SIG-M5 (cell line): ENCODE measurements at regions not wholly inside any gene's neighbourhood (a gene's known extent, or its start where the extent isn't known, plus 50 kb on each side); places are given as distances from the start of the nearest gene placed in this dataset.
A peak's percentile ranks its signal among the peaks of the same experiment; 100 is the strongest.
"Not testable (repeated sequence)": the region's sequence is repeated elsewhere in the genome, so short reads cannot be mapped to it uniquely, and the experiment has no call there.

Experiments
- DNase-seq: peaks from one replicate; lab custom pipeline; 2025; lab: John Stamatoyannopoulos, UW

DNA sequence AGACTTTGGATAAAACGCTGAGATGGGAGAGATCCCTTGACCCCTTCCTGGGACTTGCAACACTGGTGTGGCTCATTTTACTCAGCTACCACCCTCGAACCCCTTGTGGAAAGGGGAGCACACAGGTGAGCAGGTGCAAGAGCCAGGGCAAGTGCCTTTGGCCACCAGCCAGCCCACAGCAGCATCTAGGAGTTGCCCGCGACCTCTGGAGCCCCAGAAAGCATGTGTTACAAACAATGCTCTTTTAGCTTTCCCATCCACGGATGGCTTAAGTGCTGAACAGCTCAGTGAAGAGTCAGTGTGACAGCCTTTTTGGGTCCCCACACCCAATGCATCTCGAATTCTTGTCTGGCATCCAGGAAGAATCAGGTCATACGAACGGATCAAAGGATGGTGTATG lies 197.8 kb downstream of the MEMO1 start:
- no peak for DNase-seq

DNA sequence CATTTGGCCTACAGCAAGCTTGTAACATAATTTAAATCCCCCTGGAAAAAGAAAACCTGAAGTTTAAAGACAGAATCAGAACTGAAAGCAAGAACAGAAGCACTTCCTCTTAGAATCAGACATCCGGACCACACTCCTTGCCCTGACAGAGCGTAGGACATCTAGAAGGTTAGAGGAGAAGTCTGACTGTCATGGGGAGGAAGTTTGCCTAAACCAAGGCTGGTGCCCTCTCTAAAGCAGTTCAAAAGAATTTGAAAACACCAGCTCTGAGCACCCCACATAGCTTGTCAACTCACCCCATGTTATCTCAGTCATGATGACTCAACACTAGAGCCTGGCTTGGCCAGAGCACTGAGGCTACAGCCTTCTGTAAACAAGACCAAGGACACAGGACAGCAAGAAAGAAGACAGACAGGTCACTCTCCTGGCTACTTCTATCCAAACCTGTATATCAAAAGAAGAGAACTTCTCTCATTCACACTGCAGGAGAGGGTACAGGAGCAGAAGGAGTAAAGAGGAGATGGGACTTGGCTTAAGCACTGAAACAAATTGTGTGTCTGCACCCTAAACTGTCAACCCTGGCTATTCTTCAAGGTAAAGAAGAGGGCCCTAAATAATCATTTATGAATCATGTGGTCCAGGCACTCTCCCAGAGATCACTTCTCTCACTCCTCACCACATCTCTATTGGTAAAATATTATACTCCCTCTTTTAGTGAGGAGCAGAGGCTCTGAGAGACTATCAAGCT lies 198.6 kb downstream of the MEMO1 start:
- DNase-seq, result peak; percentile 35

DNA sequence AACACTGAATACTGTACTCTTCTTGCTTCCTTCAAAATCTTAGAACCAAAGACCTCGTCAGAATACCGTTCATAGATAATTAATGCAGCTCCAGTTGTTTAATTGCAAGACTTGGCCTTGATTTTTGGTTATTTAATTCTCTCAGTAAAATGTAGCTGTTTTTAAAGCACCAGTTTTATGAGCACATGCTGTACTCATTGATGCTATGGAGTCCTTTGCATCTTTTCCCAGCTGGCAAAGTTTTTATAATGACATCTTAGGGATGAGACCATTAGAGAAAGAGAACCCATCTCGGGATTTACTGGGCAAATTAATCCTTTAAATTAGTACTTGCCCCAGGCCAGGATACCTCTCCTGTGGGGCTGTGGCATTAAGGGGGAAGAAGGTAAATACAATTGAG lies 199.3 kb downstream of the MEMO1 start:
- DNase-seq, result no peak

GRCh38 chr2:31810200-31810917 lies 200.4 kb downstream of the MEMO1 start:
- DNase-seq, result no peak

GRCh38 chr2:31805688-31806087 lies 205.1 kb downstream of the MEMO1 start:
- no peak for DNase-seq

DNA sequence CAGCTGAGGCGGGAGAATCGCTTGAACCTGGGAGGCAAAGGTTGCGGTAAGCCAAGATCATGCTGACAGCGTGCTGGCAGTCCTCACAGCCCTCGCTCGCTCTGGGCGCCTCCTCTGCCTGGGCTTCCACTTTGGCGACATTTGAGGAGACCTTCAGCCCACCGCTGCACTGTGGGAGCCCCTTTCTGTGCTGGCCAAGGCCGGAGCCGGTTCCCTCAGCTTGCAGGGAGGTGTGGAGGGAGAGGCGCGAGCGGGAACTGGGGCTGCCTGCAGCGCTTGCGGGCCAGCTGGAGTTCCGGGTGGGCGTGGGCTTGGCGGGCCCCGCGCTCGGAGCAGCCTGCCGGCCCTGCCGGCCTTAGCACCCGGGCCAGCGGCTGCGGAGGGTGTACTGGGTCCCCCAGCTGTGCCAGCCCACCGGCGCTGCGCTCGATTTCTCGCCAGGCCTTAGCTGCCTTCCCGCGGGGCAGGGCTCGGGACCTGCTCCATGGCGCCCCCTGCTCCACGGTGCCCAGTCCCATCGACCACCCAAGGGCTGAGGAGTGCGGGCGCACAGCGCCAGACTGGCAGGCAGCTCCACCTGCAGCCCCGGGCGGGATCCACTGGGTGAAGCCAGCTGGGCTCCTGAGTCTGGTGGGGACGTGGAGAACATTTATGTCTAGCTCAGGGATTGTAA lies 207.2 kb downstream of the MEMO1 start:
- not testable (repeated sequence) for DNase-seq

DNA sequence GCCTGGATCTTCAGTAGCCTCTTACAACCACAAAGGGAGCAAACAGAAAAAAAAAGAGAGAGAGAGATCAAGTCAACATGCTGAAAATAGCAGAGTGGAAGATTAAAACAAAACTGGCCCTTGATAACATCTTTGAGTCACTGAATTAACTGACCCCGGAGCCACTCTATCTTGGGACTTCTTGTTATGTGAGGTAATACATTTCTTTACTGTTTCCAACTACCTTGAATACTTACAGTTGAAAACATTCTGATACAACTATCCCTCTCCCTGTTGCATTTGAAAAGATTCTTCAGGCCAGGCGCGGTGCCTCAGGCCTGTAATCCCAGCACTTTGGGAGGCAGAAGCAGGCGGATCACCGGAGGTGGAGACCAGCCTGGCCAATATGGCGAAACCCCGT lies 208.1 kb downstream of the MEMO1 start:
- no peak for DNase-seq

GRCh38 chr2:31799282-31799681 lies 211.5 kb downstream of the MEMO1 start:
- not testable (repeated sequence) for DNase-seq

DNA sequence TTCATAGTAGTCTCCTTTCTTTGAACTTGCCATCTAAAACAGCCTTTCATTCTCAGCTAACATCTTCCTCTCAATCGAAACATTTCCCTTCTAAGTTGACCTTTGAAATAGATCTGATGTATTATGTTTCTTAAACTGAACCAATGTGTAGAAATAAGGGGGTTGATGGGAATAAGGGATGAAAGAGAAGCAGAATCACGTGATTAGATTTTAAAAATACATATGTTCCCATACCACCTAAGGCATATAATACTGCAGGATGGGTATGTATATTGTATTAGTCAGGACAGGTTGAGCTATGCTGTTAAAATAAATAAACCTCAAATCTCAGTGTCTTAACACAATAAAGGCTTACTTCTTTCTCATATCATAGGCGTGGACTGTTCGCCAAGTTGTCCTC lies 207.5 kb upstream of the SRD5A2 start:
- DNase-seq, result no peak

DNA sequence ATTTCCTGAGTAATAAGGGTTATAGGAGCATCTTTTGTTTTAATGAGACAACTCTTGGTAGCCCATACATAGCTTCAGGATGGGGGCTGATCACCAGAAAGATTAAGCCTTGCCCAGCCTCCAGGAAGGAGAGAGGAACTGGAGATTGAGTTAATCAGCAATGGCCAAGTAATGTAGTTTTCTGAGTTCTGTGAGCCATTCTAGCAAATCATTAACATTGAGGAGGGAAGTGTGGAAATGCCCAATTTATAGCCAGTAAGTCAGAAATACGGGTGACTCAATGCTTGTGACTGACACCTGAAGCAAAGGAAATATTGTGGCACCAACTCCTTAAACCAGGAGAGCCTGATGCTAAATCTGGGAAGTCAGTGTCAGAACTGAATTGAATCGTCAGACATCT lies 205.1 kb upstream of the SRD5A2 start:
- DNase-seq, result no peak

DNA sequence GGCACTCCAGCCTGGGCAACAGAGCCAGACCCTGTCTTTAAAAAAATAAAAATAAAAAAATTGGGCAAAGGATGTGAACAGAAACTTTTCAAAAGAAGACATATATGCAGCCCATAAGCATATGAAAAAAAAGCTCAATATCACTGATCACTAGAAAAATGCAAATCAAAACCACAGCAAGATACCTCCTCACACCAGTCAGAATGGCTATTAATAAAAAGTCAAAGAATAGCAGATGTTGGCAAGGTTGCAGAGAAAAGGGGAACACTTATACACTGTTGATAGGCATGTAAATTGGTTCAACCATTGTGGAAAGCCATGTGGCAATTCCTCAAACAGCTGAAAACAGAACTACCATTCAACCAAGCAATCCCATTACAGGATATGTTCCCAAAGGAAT lies 204.1 kb upstream of the SRD5A2 start:
- no peak for DNase-seq

- not testable (repeated sequence) for DNase-seq
Measured at GRCh38 chr2:31783446-31784091, 202.8 kb upstream of the SRD5A2 start.

DNA sequence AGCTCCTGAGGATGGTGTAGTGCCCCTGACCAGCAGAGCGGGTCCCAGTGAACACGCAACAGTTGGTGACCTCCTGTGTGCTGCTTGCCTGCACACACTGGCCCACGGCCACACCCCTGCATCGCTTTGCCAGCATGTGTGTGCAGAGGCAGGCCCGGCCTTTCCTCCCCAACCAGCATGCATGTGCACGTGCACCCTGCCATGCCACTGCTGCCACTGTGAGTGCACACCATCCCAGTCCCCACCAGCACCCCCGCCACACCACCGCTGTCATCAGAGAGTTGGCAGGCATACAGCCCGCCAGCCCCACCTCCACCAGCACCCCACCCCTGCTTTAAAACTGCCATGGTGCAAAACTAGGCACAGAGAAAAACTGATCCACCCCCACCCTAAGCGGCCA lies 197.4 kb upstream of the SRD5A2 start:
- no peak for DNase-seq

- no peak for DNase-seq
Measured at GRCh38 chr2:31770741-31771140, 190.0 kb upstream of the SRD5A2 start.

DNA sequence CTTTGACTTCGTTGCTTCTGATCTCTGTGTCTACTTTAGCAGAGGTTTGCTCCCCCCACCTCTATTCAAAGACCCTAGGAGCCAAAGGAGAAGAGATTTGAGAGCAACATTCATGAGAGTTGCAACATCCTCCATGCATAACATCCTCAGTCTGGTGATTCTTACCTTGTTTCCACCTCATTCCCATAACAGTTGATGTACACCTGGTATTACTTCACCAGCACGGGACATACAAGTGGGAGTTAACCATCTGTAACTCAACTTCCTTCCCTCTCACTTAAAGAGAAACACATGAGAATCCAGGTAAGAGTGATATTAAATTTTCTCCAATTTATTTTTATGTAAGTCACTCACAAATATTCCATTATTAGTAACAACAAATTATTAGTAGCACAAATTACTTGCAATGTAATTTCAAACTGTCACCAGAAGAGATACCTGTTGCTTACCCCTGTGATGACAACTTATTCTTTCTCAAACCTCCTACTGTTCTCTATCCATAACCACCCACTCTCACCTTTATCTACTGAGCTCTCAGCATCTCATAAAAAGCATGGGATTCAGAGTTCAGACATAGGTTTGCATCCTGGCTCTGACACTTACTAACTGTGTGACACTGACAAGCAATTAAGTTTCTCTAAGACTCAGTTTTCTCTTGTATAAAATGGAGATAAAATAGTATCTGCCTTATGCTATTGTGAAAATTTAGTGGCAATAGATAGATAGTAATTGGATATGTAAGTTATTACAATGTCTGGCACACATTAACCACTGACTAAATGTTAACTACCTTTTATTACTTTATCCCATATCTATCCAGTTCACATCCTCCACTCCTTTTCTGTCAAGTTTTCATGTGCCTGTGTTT lies 184.6 kb upstream of the SRD5A2 start:
- no peak for DNase-seq

DNA sequence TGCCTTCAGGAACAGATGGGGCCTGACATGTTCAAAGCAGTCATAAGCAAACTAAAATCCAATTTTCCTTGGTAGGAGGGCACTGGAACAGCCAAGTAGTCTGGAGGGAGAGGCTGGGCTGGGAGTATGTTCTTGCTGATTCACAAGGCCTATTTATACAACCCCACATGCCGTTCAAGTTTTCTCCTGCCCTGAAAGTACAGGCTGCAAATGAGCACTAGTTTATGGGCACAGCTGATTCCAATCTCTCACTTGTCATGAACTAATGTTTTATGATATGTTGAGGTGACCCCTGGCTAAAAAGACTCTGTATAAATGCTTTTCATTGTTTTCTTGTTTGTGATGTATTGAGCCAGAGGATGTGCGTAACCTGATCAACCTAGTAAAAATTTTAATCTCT lies 183.4 kb upstream of the SRD5A2 start:
- no peak for DNase-seq

DNA sequence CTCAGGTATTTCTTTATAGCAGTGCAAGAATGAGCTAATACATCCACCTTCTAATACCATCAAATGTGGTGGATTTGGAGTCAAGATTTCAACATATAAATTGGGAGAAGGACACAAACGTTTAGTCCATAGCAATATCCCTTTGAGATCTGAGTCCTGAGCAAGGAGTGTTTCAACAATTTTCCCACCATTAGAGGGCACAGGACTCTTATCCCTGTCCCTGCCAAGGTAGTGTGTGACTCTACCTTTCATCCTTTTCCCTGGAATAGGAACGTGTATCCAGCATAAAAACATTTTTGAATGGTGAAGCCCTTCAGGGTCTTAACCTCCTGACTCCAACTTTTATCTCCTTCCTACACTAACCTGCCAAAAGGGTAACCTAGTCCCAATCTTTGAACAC lies 181.3 kb upstream of the SRD5A2 start:
- DNase-seq, result no peak

DNA sequence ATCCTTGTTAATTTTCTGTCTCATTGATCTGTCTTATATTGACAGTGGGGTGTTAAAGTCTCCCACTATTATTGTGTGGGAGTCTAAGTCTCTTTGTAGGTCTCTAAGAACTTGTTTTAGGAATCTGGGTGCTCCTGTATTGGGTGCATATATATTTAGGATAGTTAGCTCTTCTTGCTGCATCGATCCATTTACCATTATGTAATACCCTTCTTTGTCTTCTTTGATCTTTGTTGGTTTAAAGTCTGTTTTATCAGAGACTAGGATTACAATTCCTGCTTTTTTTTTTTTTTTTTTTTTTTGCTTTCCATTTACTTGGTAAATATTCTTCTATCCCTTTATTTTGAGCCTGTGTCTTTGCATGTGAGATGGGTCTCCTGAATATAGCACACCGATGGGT lies 176.6 kb upstream of the SRD5A2 start:
- not testable (repeated sequence) for DNase-seq

- not testable (repeated sequence) for DNase-seq
Measured at GRCh38 chr2:31748746-31749145, 168.0 kb upstream of the SRD5A2 start.

- no peak for DNase-seq
Measured at GRCh38 chr2:31748041-31748440, 167.3 kb upstream of the SRD5A2 start.

DNA sequence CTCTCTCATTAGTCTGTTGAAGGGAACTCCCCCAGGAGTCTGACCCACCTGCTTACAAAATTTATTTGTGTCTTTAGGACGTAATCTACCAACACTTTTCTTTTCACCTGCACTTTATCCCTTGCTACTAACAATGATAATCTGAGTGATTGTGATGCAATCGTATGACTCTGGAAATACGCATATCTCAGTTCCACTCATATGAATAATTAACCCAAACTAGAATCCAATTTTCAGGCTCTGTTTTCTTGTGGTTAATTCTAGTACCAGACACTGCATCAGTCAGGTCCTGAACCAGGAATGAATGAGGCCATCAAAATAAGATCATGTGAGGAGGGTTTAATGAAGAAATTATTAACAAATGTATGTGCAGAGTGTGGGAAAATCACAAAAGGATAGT lies 158.4 kb upstream of the SRD5A2 start:
- DNase-seq, result no peak
